ENCODE measurements at regions not wholly inside any gene's neighbourhood (a gene's known extent, or its start where the extent isn't known, plus 50 kb on each side); places are given as distances from the start of the nearest gene placed in this dataset.

DNA sequence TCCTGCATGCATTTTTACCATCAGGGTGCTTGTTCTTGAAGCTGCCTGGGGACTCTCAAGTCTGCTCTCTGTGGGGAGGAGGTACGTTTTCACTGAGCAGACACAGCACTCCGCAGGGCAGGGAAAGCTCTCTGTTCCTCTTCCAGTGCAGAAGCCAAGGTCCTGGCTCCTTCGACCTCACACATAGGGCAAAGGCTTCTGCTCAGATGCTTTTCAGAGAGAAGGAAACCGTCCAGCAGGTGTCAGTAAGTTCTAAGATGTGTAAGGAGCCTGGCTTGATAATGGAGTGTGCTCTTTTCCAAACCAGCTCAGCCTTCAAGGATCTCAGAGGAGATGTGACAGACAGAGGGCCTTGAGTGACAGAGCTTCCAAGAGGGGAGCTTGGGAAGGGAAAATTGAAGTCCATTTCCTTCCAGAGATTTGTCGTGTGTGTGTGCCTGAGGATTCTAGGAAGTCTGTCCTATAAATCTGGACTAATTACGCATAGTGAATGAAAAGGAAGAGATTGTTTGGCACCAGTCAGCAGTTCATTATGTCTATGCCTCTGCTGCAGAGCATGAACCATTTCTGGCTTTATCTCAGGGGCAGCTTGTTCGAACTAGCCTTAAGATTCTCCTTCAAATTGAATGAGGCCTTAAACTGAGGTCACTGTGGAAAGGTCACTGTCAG lies 67.3 kb upstream of the UPP2 start:
- intact Hi-C loops (cut with micrococcal nuclease), result no loop called here
- no peak overlapping the region for H3K27ac Mint-ChIP-seq
- ATAC-seq, result no peak
- no peaks in the 10 kb centered on the region for H3K9me3 Mint-ChIP-seq
- peaks cover 16% of the 10 kb centered on the region for H3K27me3 Mint-ChIP-seq
- H3K4me1 Mint-ChIP-seq (ENCODE audit: low read depth), result no peaks in the 10 kb centered on the region
- no peak overlapping the region for H3K4me3 Mint-ChIP-seq
- peak; percentile 32 for DNase-seq
- no peaks in the 10 kb centered on the region for H3K36me3 Mint-ChIP-seq (ENCODE audit: low read depth)
- CTCF ChIA-PET, result interaction anchor here (0.7 to 2.4 kb wide), 12 partner anchors 9 to 1084 kb away, joined by 3 to 23 read pairs (median 3); no protein-coding TSS in a partner anchor
- TF ChIP-seq, protein P1, sequence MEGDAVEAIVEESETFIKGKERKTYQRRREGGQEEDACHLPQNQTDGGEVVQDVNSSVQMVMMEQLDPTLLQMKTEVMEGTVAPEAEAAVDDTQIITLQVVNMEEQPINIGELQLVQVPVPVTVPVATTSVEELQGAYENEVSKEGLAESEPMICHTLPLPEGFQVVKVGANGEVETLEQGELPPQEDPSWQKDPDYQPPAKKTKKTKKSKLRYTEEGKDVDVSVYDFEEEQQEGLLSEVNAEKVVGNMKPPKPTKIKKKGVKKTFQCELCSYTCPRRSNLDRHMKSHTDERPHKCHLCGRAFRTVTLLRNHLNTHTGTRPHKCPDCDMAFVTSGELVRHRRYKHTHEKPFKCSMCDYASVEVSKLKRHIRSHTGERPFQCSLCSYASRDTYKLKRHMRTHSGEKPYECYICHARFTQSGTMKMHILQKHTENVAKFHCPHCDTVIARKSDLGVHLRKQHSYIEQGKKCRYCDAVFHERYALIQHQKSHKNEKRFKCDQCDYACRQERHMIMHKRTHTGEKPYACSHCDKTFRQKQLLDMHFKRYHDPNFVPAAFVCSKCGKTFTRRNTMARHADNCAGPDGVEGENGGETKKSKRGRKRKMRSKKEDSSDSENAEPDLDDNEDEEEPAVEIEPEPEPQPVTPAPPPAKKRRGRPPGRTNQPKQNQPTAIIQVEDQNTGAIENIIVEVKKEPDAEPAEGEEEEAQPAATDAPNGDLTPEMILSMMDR (IDR thresholded peaks at IDR 0.05), result peak; percentile 16
- POLR2A ChIA-PET, result no interaction called here

DNA sequence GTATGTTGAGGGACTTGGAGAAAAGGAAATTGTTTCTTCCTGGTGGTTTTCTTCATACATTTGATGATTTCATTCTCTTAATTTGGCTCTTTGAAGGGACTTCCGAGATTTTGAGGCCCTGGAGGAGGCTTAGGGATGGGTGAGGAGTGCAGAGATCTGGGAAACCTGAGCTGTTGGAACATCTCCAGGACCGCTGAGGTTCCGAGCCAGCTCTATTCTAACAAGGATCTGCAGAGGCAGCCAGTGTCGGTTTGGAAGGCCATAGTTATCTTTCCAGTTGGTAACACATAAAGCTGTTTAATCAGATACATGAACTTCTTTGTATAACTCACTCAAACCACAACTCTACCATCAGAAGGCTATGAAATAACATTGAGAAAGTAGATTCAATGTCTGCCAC lies 70.3 kb upstream of the UPP2 start:
- H3K36me3 Mint-ChIP-seq (ENCODE audit: low read depth), result no peaks in the 10 kb centered on the region
- ChIA-PET POLR2A (no interaction called here), CTCF (interaction anchor here (0.5 to 2.7 kb wide), 3 partner anchors 20 to 723 kb away, joined by 3 to 11 read pairs (median 5); no protein-coding TSS in a partner anchor)
- intact Hi-C loops (cut with micrococcal nuclease), result no loop called here
- TF ChIP-seq, protein P1 (IDR thresholded peaks at IDR 0.05), result no peak
- no peaks in the 10 kb centered on the region for H3K9me3 Mint-ChIP-seq
- no peaks in the 10 kb centered on the region for H3K4me1 Mint-ChIP-seq (ENCODE audit: low read depth)
- no peak overlapping the region for H3K4me3 Mint-ChIP-seq
- no peak overlapping the region for H3K27ac Mint-ChIP-seq
- H3K27me3 Mint-ChIP-seq, result peaks cover 11% of the 10 kb centered on the region
- ATAC-seq (no peak), DNase-seq (no peak)

DNA sequence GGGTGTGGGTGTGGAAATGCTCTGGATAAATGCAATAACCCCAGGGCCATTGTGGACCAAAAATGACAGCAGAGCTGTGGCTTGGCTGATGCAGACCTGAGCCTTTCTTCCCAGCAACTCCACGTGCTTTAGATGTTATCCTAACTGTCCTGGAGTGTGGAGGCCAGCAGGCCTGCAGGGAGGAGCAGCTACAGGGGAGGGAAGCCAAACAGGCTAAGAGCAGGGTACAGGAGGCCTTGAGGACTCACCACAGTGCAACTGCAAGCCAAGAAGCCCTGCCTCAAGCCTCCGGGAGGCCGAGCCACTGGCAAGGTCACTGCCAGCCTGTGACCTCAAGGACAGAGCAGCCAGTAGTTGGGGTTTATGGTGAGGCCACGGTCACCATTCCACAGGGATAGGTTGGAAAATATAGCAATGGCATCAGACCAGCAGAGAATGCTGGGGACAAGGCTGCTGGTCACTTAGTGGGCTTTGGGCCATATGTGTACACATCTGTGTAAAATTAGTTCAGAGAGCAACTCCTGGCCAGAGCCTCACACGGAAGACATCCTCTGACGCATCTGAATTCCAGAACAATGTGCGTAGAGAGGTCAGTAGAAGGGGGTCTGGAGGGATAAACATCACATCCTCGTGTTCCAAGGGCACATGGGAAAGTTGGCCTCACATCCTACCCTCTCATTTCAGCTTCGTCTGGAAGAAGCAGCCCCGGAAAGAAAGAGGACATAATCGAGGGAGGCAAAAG lies 76.2 kb upstream of the UPP2 start:
- POLR2A ChIA-PET, result no interaction called here

DNA sequence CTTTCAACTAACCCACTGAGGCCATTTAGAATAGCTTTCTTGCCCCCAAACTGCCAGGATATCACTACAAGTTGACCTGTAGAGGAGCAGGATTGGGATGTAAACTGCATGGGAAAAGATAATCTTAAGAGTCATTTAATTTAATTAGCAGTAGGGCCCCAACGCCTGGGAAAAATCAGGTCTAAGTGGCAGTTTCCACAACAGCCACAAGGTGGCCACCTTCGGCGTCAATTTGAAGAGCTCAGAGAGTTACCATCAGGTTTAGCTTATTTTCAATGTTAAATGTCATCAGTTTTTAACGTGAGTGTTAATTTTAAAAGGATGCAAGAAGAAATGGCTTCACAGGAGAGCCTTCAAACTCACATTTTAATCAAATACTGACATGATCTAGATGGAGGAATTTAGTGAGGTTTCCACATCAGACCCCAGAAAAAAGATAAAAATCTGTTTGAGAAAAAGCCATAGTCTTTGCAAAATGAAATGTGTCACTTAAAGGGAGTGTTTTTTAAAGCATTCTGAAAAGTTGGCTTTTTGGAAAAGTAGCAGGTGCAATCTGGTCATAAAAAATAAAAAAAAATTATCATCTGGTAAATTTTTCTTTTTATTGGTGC lies 77.3 kb upstream of the UPP2 start:
- intact Hi-C loops (cut with micrococcal nuclease), result loop anchor here (5.0 kb wide), 1 partner anchor 728 kb away; no protein-coding TSS in a partner anchor
- H3K36me3 Mint-ChIP-seq (ENCODE audit: low read depth), result no peaks in the 10 kb centered on the region
- no peaks in the 10 kb centered on the region for H3K9me3 Mint-ChIP-seq
- ChIA-PET POLR2A (no interaction called here), CTCF (interaction anchor here (0.7 to 3.9 kb wide), 45 partner anchors 9 to 743 kb away, joined by 3 to 44 read pairs (median 5); partner anchors contain the start of genes ACVR1C and ERMN)
- H3K27ac Mint-ChIP-seq, result no peak overlapping the region
- H3K4me1 Mint-ChIP-seq (ENCODE audit: low read depth), result no peaks in the 10 kb centered on the region
- DNase-seq, result peak; percentile 70
- ATAC-seq, result peak; percentile 58
- no peaks in the 10 kb centered on the region for H3K27me3 Mint-ChIP-seq
- TF ChIP-seq, protein P1 (IDR thresholded peaks at IDR 0.05), result peak; percentile 82
- H3K4me3 Mint-ChIP-seq, result no peak overlapping the region

More for the DNA sequence above, 76.2 kb upstream of the UPP2 start:
- Mint-ChIP-seq H3K27ac (no peak overlapping the region), H3K9me3 (no peaks in the 10 kb centered on the region), H3K4me1 (ENCODE audit: low read depth) (no peaks in the 10 kb centered on the region), H3K36me3 (ENCODE audit: low read depth) (no peaks in the 10 kb centered on the region), H3K27me3 (no peaks in the 10 kb centered on the region), H3K4me3 (no peak overlapping the region)
- TF ChIP-seq, protein P1 (IDR thresholded peaks at IDR 0.05), result no peak
- intact Hi-C loops (cut with micrococcal nuclease), result no loop called here
- DNase-seq, result no peak
- no peak for ATAC-seq
- CTCF ChIA-PET, result interaction anchor here (1.1 to 3.9 kb wide), 11 partner anchors 13 to 741 kb away, joined by 3 to 44 read pairs (median 6); no protein-coding TSS in a partner anchor
